ENCODE measurements at regions not wholly inside any gene's neighbourhood (a gene's known extent, or its start where the extent isn't known, plus 50 kb on each side); places are given as distances from the start of the nearest gene placed in this dataset.

DNA sequence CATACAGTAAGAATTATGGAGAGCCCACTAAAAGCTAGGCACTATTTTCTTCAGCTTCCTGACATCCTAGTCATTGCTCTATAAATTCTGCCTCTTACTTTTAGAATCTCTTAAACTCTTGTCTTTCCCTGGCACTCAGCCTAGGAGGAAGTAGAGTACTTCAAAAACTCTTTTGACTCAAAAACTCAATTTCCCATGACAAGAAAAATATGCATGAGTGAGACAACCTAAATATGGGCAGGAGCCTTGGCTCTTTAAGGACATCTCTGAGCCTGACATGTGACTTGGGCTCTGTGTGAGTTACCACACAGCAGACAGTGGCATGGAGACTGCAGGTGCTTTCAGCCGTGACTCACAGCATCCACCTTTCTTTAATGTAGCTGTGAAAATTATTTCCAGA lies 97.5 kb upstream of the CCDC179 start:
- Histone ChIP-seq H3K27ac (ENCODE audit: low read depth in 1 of 2, low read length in 1 of 2) (no peak overlapping the region), H3K4me3 (ENCODE audit: low read length in 2 of 2) (no peak overlapping the region), H3K27me3 (ENCODE audit: control insufficient read depth in 2 of 2, insufficient read depth in 1 of 2, low read length in 1 of 2) (no peaks in the 10 kb centered on the region), H3K9me3 (ENCODE audit: control insufficient read depth in 2 of 2, insufficient read depth in 1 of 2, low read length in 1 of 2) (no peaks in the 10 kb centered on the region), H3K36me3 (ENCODE audit: control insufficient read depth in 2 of 2, insufficient read depth in 2 of 2, low read length in 1 of 2) (no peaks in the 10 kb centered on the region), H3K4me1 (ENCODE audit: control insufficient read depth in 2 of 2, insufficient read depth in 2 of 2, low read length in 2 of 2) (no peaks in the 10 kb centered on the region)
- WGBS, result 27% methylated on average over 1 of the region's 1 CpG
- no peak for DNase-seq (ENCODE audit: low read depth in 6 of 9, low spot score in 9 of 9)

DNA sequence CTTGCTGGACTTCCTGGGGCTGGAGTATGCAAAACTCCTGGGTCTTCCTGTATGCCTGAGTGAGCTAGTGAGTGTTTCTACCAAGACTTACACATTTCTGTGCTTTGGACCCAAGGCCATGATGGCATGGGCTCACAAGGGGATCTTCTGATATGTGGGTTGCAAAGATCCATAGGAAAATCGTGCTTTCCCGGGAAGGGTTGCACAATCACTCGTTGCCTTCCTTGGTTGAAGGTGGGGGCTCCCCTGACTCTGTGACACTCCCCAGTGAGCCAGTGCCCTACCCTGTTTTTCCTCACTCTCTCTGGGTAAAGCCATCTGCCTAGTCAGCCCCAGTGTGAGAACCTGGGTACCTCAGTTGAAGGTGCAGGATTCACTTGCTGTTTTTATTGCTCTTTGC lies 114.0 kb upstream of the CCDC179 start:
- no peak for DNase-seq (ENCODE audit: low read depth in 6 of 9, low spot score in 9 of 9)
- Histone ChIP-seq H3K36me3 (ENCODE audit: control insufficient read depth in 2 of 2, insufficient read depth in 2 of 2, low read length in 1 of 2) (no peaks in the 10 kb centered on the region), H3K4me3 (ENCODE audit: low read length in 2 of 2) (no peak overlapping the region), H3K27ac (ENCODE audit: low read depth in 1 of 2, low read length in 1 of 2) (no peak overlapping the region), H3K9me3 (ENCODE audit: control insufficient read depth in 2 of 2, insufficient read depth in 1 of 2, low read length in 1 of 2) (peaks cover 0 to 9% of the 10 kb centered on the region in 2 donors), H3K4me1 (ENCODE audit: control insufficient read depth in 2 of 2, insufficient read depth in 2 of 2, low read length in 2 of 2) (no peaks in the 10 kb centered on the region), H3K27me3 (ENCODE audit: control insufficient read depth in 2 of 2, insufficient read depth in 1 of 2, low read length in 1 of 2) (no peaks in the 10 kb centered on the region)
- 96% methylated on average over 3 of the region's 3 CpGs for WGBS

DNA sequence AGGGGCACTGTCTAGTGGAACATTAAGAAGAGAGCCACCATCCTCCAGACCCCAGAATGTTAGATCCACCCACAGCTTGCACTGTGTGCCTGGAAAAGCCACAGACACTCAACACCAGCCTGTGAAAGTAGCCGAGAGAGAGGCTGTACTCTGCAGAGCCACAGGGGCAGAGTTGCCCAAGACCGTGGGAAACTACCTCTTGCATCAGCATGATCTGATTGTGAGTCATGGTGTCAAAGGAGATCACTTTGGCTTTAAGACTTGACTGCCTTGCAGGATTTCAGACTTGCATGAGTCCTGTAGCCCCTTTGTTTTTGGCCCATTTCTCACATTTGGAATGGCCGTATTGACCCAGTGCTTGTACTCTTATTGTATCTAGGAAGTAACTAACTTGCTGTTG lies 115.9 kb upstream of the CCDC179 start:
- DNase-seq (ENCODE audit: low read depth in 6 of 9, low spot score in 9 of 9), result no peak
- 92% methylated on average over 3 of the region's 3 CpGs for WGBS

DNA sequence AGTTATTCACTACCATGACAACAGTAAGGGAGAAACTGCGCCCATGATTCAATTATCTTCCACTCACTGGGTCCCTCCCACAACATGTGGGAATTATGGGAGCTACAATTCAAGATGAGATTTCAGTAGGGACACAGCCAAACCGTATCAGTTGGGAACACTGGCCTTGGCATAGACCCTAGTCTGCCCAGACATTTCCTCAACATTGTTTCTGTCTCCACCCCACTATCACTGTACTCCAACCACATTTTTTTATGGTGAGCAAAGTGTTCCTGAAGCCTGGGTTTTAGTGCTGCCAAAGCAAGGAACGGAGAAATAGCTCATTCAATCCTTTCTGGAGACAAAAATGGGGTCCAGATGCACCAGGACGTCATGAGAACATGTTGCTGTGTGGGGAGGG lies 122.6 kb upstream of the CCDC179 start:
- no peaks in the 10 kb centered on the region for H3K36me3 ChIP-seq (ENCODE audit: control insufficient read depth in 2 of 2, insufficient read depth in 2 of 2, low read length in 1 of 2)
- no peaks in the 10 kb centered on the region for H3K27me3 ChIP-seq (ENCODE audit: control insufficient read depth in 2 of 2, insufficient read depth in 1 of 2, low read length in 1 of 2)
- no peak overlapping the region for H3K4me3 ChIP-seq (ENCODE audit: low read length in 2 of 2)
- no peak for DNase-seq (ENCODE audit: low read depth in 6 of 9, low spot score in 9 of 9)
- no peaks in the 10 kb centered on the region for H3K4me1 ChIP-seq (ENCODE audit: control insufficient read depth in 2 of 2, insufficient read depth in 2 of 2, low read length in 2 of 2)
- peaks cover 0 to 3% of the 10 kb centered on the region in 2 donors for H3K9me3 ChIP-seq (ENCODE audit: control insufficient read depth in 2 of 2, insufficient read depth in 1 of 2, low read length in 1 of 2)
- WGBS, result 78% methylated on average over 4 of the region's 4 CpGs
- H3K27ac ChIP-seq (ENCODE audit: low read depth in 1 of 2, low read length in 1 of 2), result no peak overlapping the region

More for the DNA sequence above, 115.9 kb upstream of the CCDC179 start:
- Histone ChIP-seq H3K9me3 (ENCODE audit: control insufficient read depth in 2 of 2, insufficient read depth in 1 of 2, low read length in 1 of 2) (peaks cover 0 to 9% of the 10 kb centered on the region in 2 donors), H3K4me3 (ENCODE audit: low read length in 2 of 2) (no peak overlapping the region), H3K27ac (ENCODE audit: low read depth in 1 of 2, low read length in 1 of 2) (no peak overlapping the region), H3K4me1 (ENCODE audit: control insufficient read depth in 2 of 2, insufficient read depth in 2 of 2, low read length in 2 of 2) (no peaks in the 10 kb centered on the region), H3K27me3 (ENCODE audit: control insufficient read depth in 2 of 2, insufficient read depth in 1 of 2, low read length in 1 of 2) (no peaks in the 10 kb centered on the region), H3K36me3 (ENCODE audit: control insufficient read depth in 2 of 2, insufficient read depth in 2 of 2, low read length in 1 of 2) (no peaks in the 10 kb centered on the region)

DNA sequence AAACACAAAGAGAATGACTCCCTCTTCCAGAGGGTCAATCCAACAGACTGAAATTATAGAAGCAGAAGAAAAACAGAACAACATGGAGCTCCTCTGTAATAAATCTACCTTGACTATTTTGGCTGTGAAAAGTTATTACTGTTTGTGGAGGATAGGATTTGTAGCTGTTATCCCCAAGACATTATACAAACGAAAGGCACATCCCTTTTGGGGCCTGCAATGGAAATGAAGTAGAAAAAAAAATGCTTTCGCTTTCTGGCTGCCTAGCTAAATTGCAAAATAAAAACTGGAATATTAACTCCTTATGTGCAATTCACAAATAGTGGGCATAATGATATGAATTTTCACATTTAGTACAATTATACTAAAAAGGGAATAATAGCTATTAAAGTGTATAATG lies 123.8 kb upstream of the CCDC179 start:
- H3K27ac ChIP-seq (ENCODE audit: low read depth in 1 of 2, low read length in 1 of 2), result no peak overlapping the region
- WGBS, result 80% methylated on average over 2 of the region's 2 CpGs
- no peak overlapping the region for H3K4me3 ChIP-seq (ENCODE audit: low read length in 2 of 2)
- no peaks in the 10 kb centered on the region for H3K36me3 ChIP-seq (ENCODE audit: control insufficient read depth in 2 of 2, insufficient read depth in 2 of 2, low read length in 1 of 2)
- H3K4me1 ChIP-seq (ENCODE audit: control insufficient read depth in 2 of 2, insufficient read depth in 2 of 2, low read length in 2 of 2), result no peaks in the 10 kb centered on the region
- DNase-seq (ENCODE audit: low read depth in 6 of 9, low spot score in 9 of 9), result no peak
- H3K9me3 ChIP-seq (ENCODE audit: control insufficient read depth in 2 of 2, insufficient read depth in 1 of 2, low read length in 1 of 2), result peaks cover 0 to 7% of the 10 kb centered on the region in 2 donors
- no peaks in the 10 kb centered on the region for H3K27me3 ChIP-seq (ENCODE audit: control insufficient read depth in 2 of 2, insufficient read depth in 1 of 2, low read length in 1 of 2)

DNA sequence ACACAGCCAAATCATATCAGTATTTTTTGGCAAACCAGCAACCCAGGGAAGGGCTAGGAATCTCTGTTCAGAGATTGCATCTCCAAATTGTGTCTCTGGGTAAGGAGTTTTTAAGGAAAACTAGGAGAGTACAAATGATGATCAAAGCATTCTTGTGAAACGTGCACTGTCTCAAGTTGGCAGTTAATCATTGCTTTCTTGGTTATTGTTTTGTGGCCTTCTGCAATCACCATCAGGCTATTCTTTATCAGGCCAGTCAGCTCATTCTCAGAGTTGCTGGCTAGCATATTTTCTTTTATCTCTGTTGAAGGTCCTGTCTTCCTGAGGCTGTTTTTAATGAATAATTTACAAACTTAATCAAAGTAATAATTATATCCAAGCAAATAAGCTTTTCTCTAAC lies 129.1 kb upstream of the CCDC179 start:
- Histone ChIP-seq H3K27ac (ENCODE audit: low read depth in 1 of 2, low read length in 1 of 2) (no peak overlapping the region), H3K4me3 (ENCODE audit: low read length in 2 of 2) (no peak overlapping the region), H3K4me1 (ENCODE audit: control insufficient read depth in 2 of 2, insufficient read depth in 2 of 2, low read length in 2 of 2) (no peaks in the 10 kb centered on the region), H3K27me3 (ENCODE audit: control insufficient read depth in 2 of 2, insufficient read depth in 1 of 2, low read length in 1 of 2) (no peaks in the 10 kb centered on the region), H3K36me3 (ENCODE audit: control insufficient read depth in 2 of 2, insufficient read depth in 2 of 2, low read length in 1 of 2) (no peaks in the 10 kb centered on the region), H3K9me3 (ENCODE audit: control insufficient read depth in 2 of 2, insufficient read depth in 1 of 2, low read length in 1 of 2) (peaks cover 0 to 10% of the 10 kb centered on the region in 2 donors)
- whole genome bisulfite sequencing, result 88% methylated on average over 1 of the region's 1 CpG
- no peak for DNase-seq (ENCODE audit: low read depth in 6 of 9, low spot score in 9 of 9)

DNA sequence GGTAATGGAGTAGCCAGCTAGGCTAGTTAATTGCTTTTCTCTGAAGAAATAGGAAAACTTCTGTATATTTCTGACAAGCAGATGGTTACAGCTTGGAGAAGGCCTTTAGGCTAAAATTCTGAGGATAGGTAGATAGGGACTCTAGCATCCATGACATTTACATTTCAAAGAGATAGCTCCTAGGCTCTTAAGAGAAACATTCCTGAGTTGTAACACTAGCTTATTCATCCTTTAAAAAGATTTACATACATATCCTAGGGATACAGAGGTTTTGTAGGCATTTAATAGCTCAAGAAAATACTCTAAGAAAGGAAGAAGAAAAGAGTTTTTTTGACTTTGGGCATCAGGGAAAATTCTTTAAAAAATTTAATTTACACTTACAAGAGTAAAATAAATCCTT lies 130.9 kb upstream of the CCDC179 start:
- H3K27ac ChIP-seq (ENCODE audit: low read depth in 1 of 2, low read length in 1 of 2), result no peak overlapping the region
- H3K9me3 ChIP-seq (ENCODE audit: control insufficient read depth in 2 of 2, insufficient read depth in 1 of 2, low read length in 1 of 2), result peaks cover 0 to 10% of the 10 kb centered on the region in 2 donors
- no peaks in the 10 kb centered on the region for H3K36me3 ChIP-seq (ENCODE audit: control insufficient read depth in 2 of 2, insufficient read depth in 2 of 2, low read length in 1 of 2)
- no peaks in the 10 kb centered on the region for H3K27me3 ChIP-seq (ENCODE audit: control insufficient read depth in 2 of 2, insufficient read depth in 1 of 2, low read length in 1 of 2)
- H3K4me3 ChIP-seq (ENCODE audit: low read length in 2 of 2), result no peak overlapping the region
- no peaks in the 10 kb centered on the region for H3K4me1 ChIP-seq (ENCODE audit: control insufficient read depth in 2 of 2, insufficient read depth in 2 of 2, low read length in 2 of 2)
- no peak for DNase-seq (ENCODE audit: low read depth in 6 of 9, low spot score in 9 of 9)

DNA sequence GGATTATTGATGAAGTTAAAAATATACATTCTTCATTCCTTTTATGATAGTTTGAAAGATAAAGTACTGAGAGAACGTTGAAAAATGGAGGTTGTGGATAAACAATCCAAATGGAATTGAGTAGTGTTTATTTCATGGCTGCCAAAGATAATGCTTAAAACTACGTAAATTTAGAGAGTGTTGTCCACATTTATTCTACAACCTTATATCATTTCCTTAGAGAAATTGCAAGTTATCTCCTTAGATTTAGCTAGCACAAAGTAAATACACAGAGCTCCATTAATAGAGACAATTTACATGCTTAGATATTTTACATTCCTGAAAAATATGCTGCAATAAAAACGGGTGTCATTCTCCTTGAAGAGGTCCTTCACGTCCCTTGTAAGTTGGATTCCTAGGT lies 146.5 kb upstream of the CCDC179 start:
- WGBS, result 92% methylated on average over 4 of the region's 4 CpGs
- no peak for DNase-seq (ENCODE audit: low read depth in 6 of 9, low spot score in 9 of 9)
- no peaks in the 10 kb centered on the region for H3K27me3 ChIP-seq (ENCODE audit: control insufficient read depth in 2 of 2, insufficient read depth in 1 of 2, low read length in 1 of 2)
- no peak overlapping the region for H3K27ac ChIP-seq (ENCODE audit: low read depth in 1 of 2, low read length in 1 of 2)
- H3K9me3 ChIP-seq (ENCODE audit: control insufficient read depth in 2 of 2, insufficient read depth in 1 of 2, low read length in 1 of 2), result peaks cover 0 to 10% of the 10 kb centered on the region in 2 donors
- no peaks in the 10 kb centered on the region for H3K36me3 ChIP-seq (ENCODE audit: control insufficient read depth in 2 of 2, insufficient read depth in 2 of 2, low read length in 1 of 2)
- no peaks in the 10 kb centered on the region for H3K4me1 ChIP-seq (ENCODE audit: control insufficient read depth in 2 of 2, insufficient read depth in 2 of 2, low read length in 2 of 2)
- no peak overlapping the region for H3K4me3 ChIP-seq (ENCODE audit: low read length in 2 of 2)

DNA sequence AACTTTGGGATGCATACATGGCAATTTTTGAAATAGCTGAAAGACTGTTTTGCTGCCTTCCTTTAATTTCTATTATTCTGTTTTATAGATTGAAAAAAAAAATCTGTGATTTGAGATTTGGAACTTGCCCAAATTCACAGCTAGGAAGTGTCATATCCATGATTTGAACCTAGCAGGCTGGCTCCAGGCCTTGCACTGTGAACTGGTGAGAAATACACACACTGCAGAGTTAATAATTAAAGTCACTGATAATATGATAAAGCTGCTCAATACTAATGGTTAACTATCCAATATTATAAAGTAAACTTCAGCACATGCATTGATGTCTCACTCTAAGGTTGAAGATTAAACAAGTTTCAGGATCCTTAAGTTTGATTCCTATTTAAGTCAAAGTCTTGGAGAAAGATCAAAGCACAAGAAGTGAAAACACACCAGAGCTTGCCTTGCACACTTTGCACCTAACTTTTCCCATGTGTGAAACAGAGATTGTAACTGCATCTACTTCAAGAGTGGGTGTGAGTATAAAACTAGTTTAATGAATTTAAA lies 150.6 kb upstream of the CCDC179 start:
- no peak overlapping the region for H3K4me3 ChIP-seq (ENCODE audit: low read length in 2 of 2)

DNA sequence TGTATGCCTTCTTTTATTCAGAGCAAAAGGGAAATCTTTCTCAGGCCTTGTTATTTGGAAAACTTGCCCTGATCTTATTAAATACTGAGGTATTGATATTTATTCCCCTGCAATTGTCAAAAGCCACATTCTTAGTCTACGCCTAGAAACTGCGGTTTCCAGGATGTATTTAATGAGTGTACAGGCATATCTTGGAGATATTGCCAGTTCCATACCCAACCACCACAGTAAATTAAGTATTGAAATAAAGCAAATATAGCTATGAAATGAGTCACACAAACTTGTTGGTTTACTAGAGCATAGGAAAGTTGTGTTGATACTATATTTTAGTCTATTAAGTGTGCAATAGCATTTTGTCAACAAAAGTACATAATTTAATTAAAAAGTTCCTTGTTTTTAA lies 152.7 kb upstream of the CCDC179 start:
- Histone ChIP-seq H3K36me3 (ENCODE audit: control insufficient read depth in 2 of 2, insufficient read depth in 2 of 2, low read length in 1 of 2) (no peaks in the 10 kb centered on the region), H3K27me3 (ENCODE audit: control insufficient read depth in 2 of 2, insufficient read depth in 1 of 2, low read length in 1 of 2) (no peaks in the 10 kb centered on the region), H3K4me1 (ENCODE audit: control insufficient read depth in 2 of 2, insufficient read depth in 2 of 2, low read length in 2 of 2) (no peaks in the 10 kb centered on the region), H3K27ac (ENCODE audit: low read depth in 1 of 2, low read length in 1 of 2) (no peak overlapping the region), H3K4me3 (ENCODE audit: low read length in 2 of 2) (no peak overlapping the region), H3K9me3 (ENCODE audit: control insufficient read depth in 2 of 2, insufficient read depth in 1 of 2, low read length in 1 of 2) (no peaks in the 10 kb centered on the region)
- no peak for DNase-seq (ENCODE audit: low read depth in 6 of 9, low spot score in 9 of 9)
- WGBS, result over 99% methylated on average over 2 of the region's 2 CpGs

More for the DNA sequence above, 150.6 kb upstream of the CCDC179 start:
- Histone ChIP-seq H3K9me3 (ENCODE audit: control insufficient read depth in 2 of 2, insufficient read depth in 1 of 2, low read length in 1 of 2) (no peaks in the 10 kb centered on the region), H3K27ac (ENCODE audit: low read depth in 1 of 2, low read length in 1 of 2) (no peak overlapping the region), H3K36me3 (ENCODE audit: control insufficient read depth in 2 of 2, insufficient read depth in 2 of 2, low read length in 1 of 2) (no peaks in the 10 kb centered on the region), H3K4me1 (ENCODE audit: control insufficient read depth in 2 of 2, insufficient read depth in 2 of 2, low read length in 2 of 2) (no peaks in the 10 kb centered on the region), H3K27me3 (ENCODE audit: control insufficient read depth in 2 of 2, insufficient read depth in 1 of 2, low read length in 1 of 2) (no peaks in the 10 kb centered on the region)
- DNase-seq (ENCODE audit: low read depth in 6 of 9, low spot score in 9 of 9), result no peak

All from thymus (tissue), 11 donors.